IMR-90 (cell line): ENCODE measurements at regions not wholly inside any gene's neighbourhood (a gene's known extent, or its start where the extent isn't known, plus 50 kb on each side); places are given as distances from the start of the nearest gene placed in this dataset.

Source experiments
- ATAC-seq: fragments of 200-7000 bp; cut with Tn5 transposase; 2 replicates; pipeline ENCODE4 v1.9.1; 2020; ENCODE audit warnings: low read depth, mild to moderate bottlenecking, moderate library complexity
- BruUV-seq: library from RNA; stranded (reverse); fragments of 400-500 nt; replicated peaks from 2 replicates; lab custom pipeline; 2021; lab: Mats Ljungman, UMichigan
- CTCF ChIA-PET: fragments of 300-600 bp; formaldehyde crosslinking; extraction: SDS; loops from one replicate; lab custom pipeline; 2021; ENCODE audit warnings: antibody characterized with exemption; lab: Yijun Ruan, JAX
- POLR2A ChIA-PET: fragments of 300-600 bp; sonication (Branson Sonifier 250); formaldehyde crosslinking; loops from one replicate; lab custom pipeline; 2022; ENCODE audit warnings: antibody characterized with exemption; ENCODE audit not compliant: unreplicated experiment; lab: Charles Lee
- DNase-seq: peaks from one replicate; pipeline ENCODE4 v3.0.0; 2013
- H2AFZ ChIP-seq: replicated peaks from 2 replicates; pipeline ENCODE3; 2013; ENCODE audit warnings: low read length, mild to moderate bottlenecking; ENCODE audit not compliant: poor library complexity
- H2AK5ac ChIP-seq: 2 replicates; pipeline ENCODE4 v1.6.1; 2013; ENCODE audit warnings: low read depth, low read length, inconsistent platforms
- H2AK9ac ChIP-seq: replicated peaks from 2 replicates; pipeline ENCODE3; 2013; ENCODE audit warnings: mild to moderate bottlenecking, low read depth, low read length, moderate library complexity; ENCODE audit not compliant: poor library complexity
- H2BK120ac ChIP-seq: 2 replicates; pipeline ENCODE4 v1.6.1; 2013; ENCODE audit warnings: low read depth, low read length, inconsistent platforms
- H2BK15ac ChIP-seq: 3 replicates; pipeline ENCODE4 v1.6.1; 2013; ENCODE audit warnings: low read depth, low read length, inconsistent platforms
- H2BK20ac ChIP-seq: 2 replicates; pipeline ENCODE4 v1.6.1; 2013; ENCODE audit warnings: low read depth, mild to moderate bottlenecking, inconsistent platforms, low read length, moderate library complexity
- H2BK5ac ChIP-seq: 2 replicates; pipeline ENCODE4 v1.6.1; 2013; ENCODE audit warnings: mild to moderate bottlenecking, low read depth, low read length, inconsistent platforms; ENCODE audit not compliant: poor library complexity, severe bottlenecking
- H3K14ac ChIP-seq: replicated peaks from 2 replicates; pipeline ENCODE4 v1.6.1; 2013; ENCODE audit warnings: low read depth, low read length, inconsistent platforms
- H3K18ac ChIP-seq: 2 replicates; pipeline ENCODE4 v1.6.1; 2013; ENCODE audit warnings: low read depth, low read length, control low read depth
- H3K23ac ChIP-seq: 2 replicates; pipeline ENCODE4 v1.6.1; 2013; ENCODE audit warnings: low read depth, low read length, inconsistent platforms
- H3K27ac ChIP-seq: 2 replicates; pipeline ENCODE4 v1.5.1; 2013; ENCODE audit warnings: mild to moderate bottlenecking, control low read depth, low read length; ENCODE audit not compliant: insufficient read depth
- H3K27me3 ChIP-seq: 2 replicates; pipeline ENCODE4 v1.6.1; 2013; ENCODE audit warnings: low read length; ENCODE audit not compliant: control insufficient read depth, insufficient read depth
- H3K36me3 ChIP-seq: 2 replicates; pipeline ENCODE4 v1.6.1; 2013; ENCODE audit warnings: low read length, mixed read lengths; ENCODE audit not compliant: control insufficient read depth, insufficient read depth
- H3K4ac ChIP-seq: 2 replicates; pipeline ENCODE4 v1.6.1; 2013; ENCODE audit warnings: low read depth, low read length, inconsistent platforms
- H3K4me1 ChIP-seq: 2 replicates; pipeline ENCODE4 v1.6.1; 2013; ENCODE audit warnings: low read length, mixed read lengths; ENCODE audit not compliant: control insufficient read depth, insufficient read depth
- H3K4me2 ChIP-seq: 2 replicates; pipeline ENCODE4 v1.6.1; 2013; ENCODE audit warnings: low read depth, mild to moderate bottlenecking, control low read depth, low read length, moderate library complexity
- H3K4me3 ChIP-seq: 2 replicates; pipeline ENCODE4 v1.5.1; 2013; ENCODE audit warnings: low read depth, mild to moderate bottlenecking, control low read depth, low read length, moderate library complexity; ENCODE audit not compliant: insufficient read depth
- H3K56ac ChIP-seq: 2 replicates; pipeline ENCODE4 v1.6.1; 2013; ENCODE audit warnings: low read length, inconsistent platforms; ENCODE audit not compliant: insufficient read depth; ENCODE audit errors: extremely low read depth
- H3K79me1 ChIP-seq, 2 experiments: 2 replicates each; pipeline ENCODE4 v1.6.1; 2013; ENCODE audit warnings: low read length in 2 of 2, inconsistent platforms in 1 of 2, low read depth in 1 of 2
- H3K9ac ChIP-seq: 2 replicates; pipeline ENCODE4 v1.6.1; 2013; ENCODE audit warnings: low read depth, low read length, control low read depth
- H3K9me1 ChIP-seq: 2 replicates; pipeline ENCODE4 v1.6.1; 2013; ENCODE audit warnings: low read length, inconsistent platforms; ENCODE audit not compliant: insufficient read depth
- H3K9me3 ChIP-seq: 2 replicates; pipeline ENCODE4 v1.6.1; 2013; ENCODE audit warnings: low read length; ENCODE audit not compliant: control insufficient read depth, insufficient read depth
- H4K20me1 ChIP-seq: 2 replicates; pipeline ENCODE4 v1.6.1; 2013; ENCODE audit warnings: low read length, inconsistent platforms; ENCODE audit not compliant: insufficient read depth
- H4K5ac ChIP-seq: 2 replicates; pipeline ENCODE4 v1.6.1; 2013; ENCODE audit warnings: mild to moderate bottlenecking, low read depth, low read length, control low read depth
- H4K8ac ChIP-seq, 2 experiments: 2 replicates each; pipeline ENCODE4 v1.6.1; 2013; ENCODE audit warnings: low read depth in 2 of 2, low read length in 2 of 2, control low read depth in 1 of 2, inconsistent platforms in 1 of 2
- H4K91ac ChIP-seq: 2 replicates; pipeline ENCODE4 v1.6.1; 2013; ENCODE audit warnings: low read depth, low read length, inconsistent platforms; ENCODE audit not compliant: insufficient read depth
- BHLHE40 ChIP-seq: fragments of 150-350 bp; IDR thresholded peaks from 2 replicates; pipeline ENCODE4 v1.6.1; 2016; ENCODE audit warnings: mild to moderate bottlenecking, low read depth, low read length
- CEBPB ChIP-seq: IDR thresholded peaks from 2 replicates; pipeline ENCODE4 v1.6.1; 2012; ENCODE audit warnings: low read depth, low read length, improper control_type of control experiment
- CHD1 ChIP-seq: IDR thresholded peaks from 2 replicates; pipeline ENCODE4 v1.6.1; 2012; ENCODE audit warnings: low read depth, low read length, improper control_type of control experiment
- CTCF ChIP-seq: conservative IDR thresholded peaks from 2 replicates; pipeline ENCODE4 v1.5.1; 2012; ENCODE audit warnings: mild to moderate bottlenecking, low read depth, low read length, improper control_type of control experiment
- FOS ChIP-seq: fragments of 150-350 bp; IDR thresholded peaks from 2 replicates; pipeline ENCODE4 v1.6.1; 2016; ENCODE audit warnings: low read depth, low read length
- MAFK ChIP-seq: IDR thresholded peaks from 2 replicates; pipeline ENCODE4 v1.6.1; 2012; ENCODE audit warnings: low read depth, low read length, improper control_type of control experiment
- MAZ ChIP-seq: IDR thresholded peaks from 2 replicates; pipeline ENCODE4 v1.6.1; 2012; ENCODE audit warnings: low read depth, mild to moderate bottlenecking, low read length, improper control_type of control experiment, moderate library complexity, borderline replicate concordance
- MXI1 ChIP-seq: IDR thresholded peaks from 2 replicates; pipeline ENCODE4 v1.6.1; 2012; ENCODE audit warnings: low read depth, mild to moderate bottlenecking, low read length, moderate library complexity, borderline replicate concordance
- NFE2L2 ChIP-seq: fragments of 150-350 bp; IDR thresholded peaks from 2 replicates; pipeline ENCODE4 v1.6.1; 2016; ENCODE audit warnings: low read depth, mild to moderate bottlenecking, low read length
- POLR2A ChIP-seq: IDR thresholded peaks from 2 replicates; pipeline ENCODE4 v1.6.1; 2012; ENCODE audit warnings: mild to moderate bottlenecking, low read depth, low read length
- RAD21 ChIP-seq: IDR thresholded peaks from 2 replicates; pipeline ENCODE4 v1.6.1; 2012; ENCODE audit warnings: low read length, improper control_type of control experiment
- RCOR1 ChIP-seq: IDR thresholded peaks from 2 replicates; pipeline ENCODE4 v1.6.1; 2012; ENCODE audit warnings: mild to moderate bottlenecking, low read length, improper control_type of control experiment; ENCODE audit not compliant: insufficient replicate concordance
- RFX5 ChIP-seq: IDR thresholded peaks from 2 replicates; pipeline ENCODE4 v1.8.0; 2012; ENCODE audit warnings: low read depth, mild to moderate bottlenecking, low read length, moderate library complexity
- SMC3 ChIP-seq: fragments of 150-350 bp; IDR thresholded peaks from 2 replicates; pipeline ENCODE4 v1.6.1; 2016; ENCODE audit warnings: low read depth, mild to moderate bottlenecking, antibody characterized with exemption, low read length, moderate library complexity
- WGBS, 2 experiments: methylation state at CpG; one replicate each; pipeline versions ENCODE4 v1.1.5 to v1.1.7; 2013; ENCODE audit warnings: missing lambda C conversion rate in 2 of 2; ENCODE audit not compliant: insufficient read length in 1 of 2; ENCODE audit errors: extremely low coverage in 2 of 2; 5-methylcytosine and 5-hydroxymethylcytosine counted together
- dilution Hi-C: fragments of 300-500 bp; cut with HindIII; formaldehyde crosslinking; loops from one replicate; pipeline ENCODE4 v1.14.3; 2018; ENCODE audit warnings: low sequenced_read_pairs; ENCODE audit not compliant: unreplicated experiment
- in situ Hi-C: fragments of 300-500 bp; cut with MboI; formaldehyde crosslinking; loops from 3 replicates; pipeline ENCODE4 v1.14.3; 2019; ENCODE audit warnings: low sequenced_read_pairs, inconsistent platforms, mixed read lengths
- intact Hi-C: fragments of 100-400 bp; cut with micrococcal nuclease; formaldehyde crosslinking; loops from 2 replicates; pipeline ENCODE4 v1.10.0; 2022
- TF ChIP-seq, protein P1 (sequence below): fragments of 150-350 bp; IDR thresholded peaks from 2 replicates; pipeline ENCODE4 v1.6.1; 2016; ENCODE audit warnings: low read depth, mild to moderate bottlenecking, low read length, moderate library complexity, borderline replicate concordance
- TF ChIP-seq, protein P2 (sequence below): fragments of 150-350 bp; IDR thresholded peaks from 2 replicates; pipeline ENCODE4 v1.6.1; 2017; ENCODE audit warnings: mild to moderate bottlenecking, antibody characterized with exemption, low read length, low read depth

GRCh38 chr9:89706086-89706485 lies 101.3 kb downstream of the GADD45G start:
- Histone ChIP-seq H4K8ac (no peak overlapping the region), H2BK120ac (no peak overlapping the region), H3K14ac (no peak overlapping the region), H4K5ac (no peak overlapping the region), H2BK15ac (no peak overlapping the region), H3K4me2 (no peak overlapping the region), H2BK20ac (no peak overlapping the region), H3K56ac (no peak overlapping the region), H2BK5ac (no peak overlapping the region), H3K27ac (no peak overlapping the region), H3K27me3 (no peaks in the 10 kb centered on the region; the same call in 1 of the 2 replicates), H3K9ac (no peak overlapping the region), H3K23ac (no peak overlapping the region), H3K18ac (no peak overlapping the region), H2AK5ac (no peak overlapping the region), H3K4me1 (no peaks in the 10 kb centered on the region), H3K4ac (no peak overlapping the region), H3K9me1 (no peaks in the 10 kb centered on the region), H3K9me3 (no peaks in the 10 kb centered on the region), H3K79me1 (no peaks in the 10 kb centered on the region), H3K36me3 (no peaks in the 10 kb centered on the region), H2AFZ (no peak overlapping the region), H4K20me1 (no peaks in the 10 kb centered on the region), H3K4me3 (no peak overlapping the region), H4K91ac (no peak overlapping the region), H2AK9ac (no peak overlapping the region)
- in situ Hi-C loops: no loop called here
- intact Hi-C loops: no loop called here
- TF ChIP-seq POLR2A: no peak
- TF ChIP-seq NFE2L2: no peak
- no peak for TF ChIP-seq RAD21
- no peak for TF ChIP-seq CTCF
- TF ChIP-seq MAFK: no peak
- TF ChIP-seq, protein P1, sequence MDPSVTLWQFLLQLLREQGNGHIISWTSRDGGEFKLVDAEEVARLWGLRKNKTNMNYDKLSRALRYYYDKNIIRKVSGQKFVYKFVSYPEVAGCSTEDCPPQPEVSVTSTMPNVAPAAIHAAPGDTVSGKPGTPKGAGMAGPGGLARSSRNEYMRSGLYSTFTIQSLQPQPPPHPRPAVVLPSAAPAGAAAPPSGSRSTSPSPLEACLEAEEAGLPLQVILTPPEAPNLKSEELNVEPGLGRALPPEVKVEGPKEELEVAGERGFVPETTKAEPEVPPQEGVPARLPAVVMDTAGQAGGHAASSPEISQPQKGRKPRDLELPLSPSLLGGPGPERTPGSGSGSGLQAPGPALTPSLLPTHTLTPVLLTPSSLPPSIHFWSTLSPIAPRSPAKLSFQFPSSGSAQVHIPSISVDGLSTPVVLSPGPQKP: no peak
- TF ChIP-seq CEBPB: no peak
- TF ChIP-seq, protein P2, sequence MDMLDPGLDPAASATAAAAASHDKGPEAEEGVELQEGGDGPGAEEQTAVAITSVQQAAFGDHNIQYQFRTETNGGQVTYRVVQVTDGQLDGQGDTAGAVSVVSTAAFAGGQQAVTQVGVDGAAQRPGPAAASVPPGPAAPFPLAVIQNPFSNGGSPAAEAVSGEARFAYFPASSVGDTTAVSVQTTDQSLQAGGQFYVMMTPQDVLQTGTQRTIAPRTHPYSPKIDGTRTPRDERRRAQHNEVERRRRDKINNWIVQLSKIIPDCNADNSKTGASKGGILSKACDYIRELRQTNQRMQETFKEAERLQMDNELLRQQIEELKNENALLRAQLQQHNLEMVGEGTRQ: no peak
- TF ChIP-seq FOS: no peak
- no peak for TF ChIP-seq BHLHE40
- no peak for TF ChIP-seq RCOR1
- TF ChIP-seq MAZ: no peak
- no peak for TF ChIP-seq CHD1
- no peak for TF ChIP-seq RFX5
- TF ChIP-seq SMC3: no peak
- no peak for TF ChIP-seq MXI1
- ChIA-PET POLR2A (no interaction called here), CTCF (no interaction called here)
- BruUV-seq: no TSS peak
- DNase-seq (no peak), ATAC-seq (no peak)
- dilution Hi-C loops: no loop called here
- WGBS, 2 experiments: 0% methylated on average over 1 of the region's 3 CpGs; no CpG with 5 or more reads in 1 of the 2 experiments
